HG03025 (cell line): ENCODE measurements at regions not wholly inside any gene's neighbourhood (a gene's known extent, or its start where the extent isn't known, plus 50 kb on each side); places are given as distances from the start of the nearest gene placed in this dataset.

Experiments
- ATAC-seq: cut with Tn5 transposase; IDR thresholded peaks from one replicate; pipeline ENCODE4 v1.9.1; 2021; ENCODE audit warnings: mild to moderate bottlenecking, moderate library complexity; ENCODE audit not compliant: unreplicated experiment, low FRiP score

DNA sequence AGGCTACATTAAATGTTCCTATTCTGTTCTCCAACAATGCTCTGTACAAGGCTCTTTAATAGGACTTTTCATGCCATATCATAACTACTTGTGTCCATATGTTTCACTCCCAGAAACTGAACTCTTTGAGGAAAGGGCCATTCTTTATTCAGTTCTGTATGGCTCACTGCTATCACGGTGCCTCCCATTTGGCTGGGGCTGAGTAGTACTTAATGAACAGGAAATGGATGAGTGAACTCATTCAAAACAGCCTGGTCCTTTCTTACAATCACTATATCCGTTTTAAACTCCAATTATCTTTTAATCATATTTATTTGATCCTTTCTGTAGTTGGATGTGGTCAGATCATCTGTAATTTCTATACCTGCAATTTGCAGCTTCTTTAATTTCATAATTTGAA, 410.6 kb downstream of the TBC1D4 start:
- ATAC-seq: no peak

DNA sequence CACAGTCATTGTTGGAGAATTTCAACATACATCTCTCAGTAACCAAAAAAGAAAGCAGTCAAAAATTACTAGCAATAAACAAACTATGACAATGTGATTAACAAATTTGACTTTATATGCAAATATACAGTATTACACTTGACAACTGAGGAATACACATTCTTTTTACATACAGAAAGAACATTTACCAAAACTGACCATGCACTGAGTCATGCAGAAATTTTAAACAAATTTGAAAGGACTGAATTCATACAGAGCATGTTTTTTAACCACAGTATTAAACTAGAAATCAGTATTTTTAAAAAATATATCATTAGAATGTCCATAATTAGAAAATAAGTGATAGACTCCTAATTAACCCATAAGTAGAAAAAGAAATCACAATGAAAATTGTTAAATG, 420.1 kb downstream of the TBC1D4 start:
- no peak for ATAC-seq

DNA sequence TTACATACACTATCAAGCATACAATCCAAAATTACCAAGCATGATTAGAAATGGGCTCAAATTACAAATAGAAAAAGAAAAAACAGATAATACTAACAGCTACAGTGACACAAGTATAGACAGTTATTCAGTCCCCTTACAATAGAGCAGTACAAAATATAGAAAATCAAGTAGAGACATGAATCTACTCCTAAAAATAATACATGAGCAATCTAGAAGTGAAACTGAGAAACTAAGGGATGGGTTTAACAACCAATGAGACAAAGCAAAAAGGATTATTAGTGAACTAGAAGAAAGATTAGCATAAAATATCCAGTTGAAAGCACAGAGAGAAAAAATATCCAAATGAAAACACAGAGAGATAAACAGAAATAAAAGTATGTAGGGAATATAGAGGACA, 426.7 kb downstream of the TBC1D4 start:
- no peak for ATAC-seq

DNA sequence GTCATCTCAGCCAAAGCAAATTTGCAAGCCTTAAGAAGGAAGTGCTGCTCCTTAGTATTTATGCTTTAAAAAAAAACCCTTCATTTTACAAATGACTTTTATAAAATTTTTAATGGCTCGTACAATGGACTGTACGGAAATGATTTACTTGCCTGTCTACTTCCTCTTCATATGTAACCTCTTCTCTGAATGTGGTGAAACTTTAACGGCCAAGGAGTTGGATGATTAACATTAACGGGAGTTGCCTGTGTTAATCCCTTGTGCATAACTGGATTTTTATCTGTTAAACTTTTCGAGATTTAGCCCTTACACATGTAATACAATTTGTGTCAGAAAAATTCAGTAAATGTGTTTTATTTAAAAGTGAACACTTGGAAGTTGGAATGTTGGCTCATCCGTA, 429.4 kb downstream of the TBC1D4 start:
- ATAC-seq: no peak

DNA sequence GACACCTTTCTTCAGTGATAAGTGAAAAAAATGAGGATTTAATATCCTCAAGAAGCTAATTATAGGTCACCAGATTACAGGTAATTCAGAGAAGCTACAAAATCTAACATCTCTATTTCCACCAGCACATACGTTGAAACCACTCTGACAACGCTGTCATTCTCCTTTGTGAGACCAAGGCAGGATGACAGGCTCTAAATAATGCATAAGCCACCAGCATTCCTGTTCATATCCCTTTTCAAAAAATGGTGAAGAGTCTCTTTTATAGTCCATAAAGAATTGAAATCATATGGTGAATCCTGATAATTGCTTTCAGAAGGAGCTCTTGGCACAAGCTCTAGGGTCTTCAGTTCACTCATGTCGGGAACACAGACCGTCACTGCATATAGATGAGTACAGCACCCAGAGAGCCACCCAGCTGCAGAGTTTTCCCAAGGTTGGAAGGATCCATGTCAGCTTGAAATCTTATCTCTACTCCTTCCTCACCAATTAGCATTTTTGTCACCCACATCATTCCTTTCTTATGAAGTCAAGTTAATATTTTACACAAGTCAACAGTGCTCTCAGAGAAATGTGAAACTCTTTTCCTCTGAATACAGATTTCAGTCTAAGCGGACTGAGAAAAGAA, 431.4 kb downstream of the TBC1D4 start:
- ATAC-seq: no peak

DNA sequence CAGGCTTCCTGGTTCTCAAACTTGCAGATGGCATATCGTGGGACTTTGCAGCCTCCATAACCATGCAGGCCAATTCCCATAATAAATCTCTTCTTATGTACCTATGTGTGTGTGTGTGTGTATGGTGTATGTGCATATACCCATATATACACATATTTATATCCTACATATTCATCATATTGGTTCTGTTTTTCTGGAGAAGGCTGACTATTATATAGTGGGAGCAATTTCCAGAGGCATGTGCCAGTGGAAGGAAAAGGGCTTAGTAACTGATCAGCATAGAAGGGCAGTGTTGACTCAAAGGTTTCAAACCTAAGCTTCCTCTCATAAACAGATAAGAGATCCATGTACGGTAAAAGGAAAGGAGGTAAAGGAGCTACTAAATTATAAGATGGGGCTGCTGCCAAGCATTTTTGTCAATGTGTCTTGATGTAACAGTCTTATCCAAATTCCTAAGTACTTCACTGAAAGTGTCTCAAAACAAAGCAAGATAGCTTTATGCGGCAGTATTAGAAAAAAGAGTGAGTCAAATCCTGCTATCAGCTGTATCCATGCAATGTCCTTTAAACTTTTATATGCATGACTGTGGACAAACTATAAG, 432.1 kb downstream of the TBC1D4 start:
- ATAC-seq: no peak

DNA sequence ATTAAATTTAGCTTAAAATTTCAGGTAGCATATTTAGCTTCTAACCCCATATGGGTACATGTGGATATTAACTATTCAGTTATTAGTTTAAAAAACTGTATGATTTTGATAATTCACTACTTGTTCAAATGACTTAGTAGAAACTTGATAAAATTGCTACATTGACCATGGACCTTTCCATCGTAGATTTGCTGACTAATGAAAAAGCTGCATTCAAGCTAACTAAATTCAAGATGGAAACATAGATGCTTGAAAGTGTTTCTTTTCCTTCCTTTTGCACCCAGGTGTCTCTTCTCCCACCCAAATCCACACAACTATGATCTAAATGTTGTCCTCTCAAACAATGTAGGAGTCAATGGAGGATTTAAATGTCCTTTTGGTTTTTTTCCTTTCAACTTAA, 439.2 kb downstream of the TBC1D4 start:
- ATAC-seq: no peak

DNA sequence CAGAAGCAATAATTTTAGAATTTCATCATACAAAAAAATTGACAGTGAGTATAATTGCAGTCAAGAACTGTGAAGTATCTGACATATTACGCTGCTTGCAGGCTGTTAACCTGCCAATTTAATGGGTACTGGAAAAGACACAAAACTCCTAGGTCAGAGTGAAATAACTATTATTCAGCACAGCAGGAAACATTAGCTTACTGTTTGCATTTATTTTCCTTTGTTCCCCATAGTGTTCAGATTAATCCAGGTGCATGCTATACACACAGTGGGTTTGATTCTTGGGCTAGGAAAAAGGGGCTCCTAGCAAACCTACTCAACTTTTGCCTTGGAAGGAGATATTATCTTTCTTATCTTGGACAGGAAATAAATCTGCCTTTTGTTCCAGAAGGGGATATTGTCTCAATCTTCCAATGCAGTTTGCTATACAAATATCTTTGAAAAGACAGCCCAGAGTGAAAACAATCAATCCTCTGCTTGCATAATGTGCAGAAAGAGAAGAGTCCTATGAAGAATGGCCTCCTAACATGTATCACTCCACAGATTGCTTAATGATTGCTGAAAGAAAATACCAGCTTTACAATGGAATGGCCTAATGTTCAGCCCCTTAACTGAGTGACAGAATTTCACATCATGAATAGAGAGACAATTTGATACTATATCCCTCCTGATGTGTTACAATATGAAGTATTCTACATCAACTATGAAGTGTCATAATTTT, 443.4 kb downstream of the TBC1D4 start:
- no peak for ATAC-seq

DNA sequence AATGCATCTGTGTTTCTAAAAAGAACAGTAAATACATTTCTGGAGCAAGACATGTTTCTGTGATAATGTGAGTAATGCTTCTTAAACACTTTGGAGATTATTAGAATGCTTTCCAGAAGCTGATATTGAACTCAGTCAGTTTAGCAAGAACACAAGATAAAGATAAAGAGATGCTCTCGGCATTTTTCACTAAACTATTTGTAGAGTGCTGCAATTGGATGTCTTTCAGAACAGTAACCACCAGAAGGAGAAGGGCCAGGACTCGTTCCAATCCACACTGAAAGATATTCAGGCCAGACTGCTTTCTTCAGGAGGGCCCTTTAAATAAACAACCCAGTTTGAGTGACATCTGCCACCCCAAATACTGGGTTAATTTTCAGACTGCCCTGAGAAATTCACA, 456.0 kb downstream of the TBC1D4 start:
- no peak for ATAC-seq

DNA sequence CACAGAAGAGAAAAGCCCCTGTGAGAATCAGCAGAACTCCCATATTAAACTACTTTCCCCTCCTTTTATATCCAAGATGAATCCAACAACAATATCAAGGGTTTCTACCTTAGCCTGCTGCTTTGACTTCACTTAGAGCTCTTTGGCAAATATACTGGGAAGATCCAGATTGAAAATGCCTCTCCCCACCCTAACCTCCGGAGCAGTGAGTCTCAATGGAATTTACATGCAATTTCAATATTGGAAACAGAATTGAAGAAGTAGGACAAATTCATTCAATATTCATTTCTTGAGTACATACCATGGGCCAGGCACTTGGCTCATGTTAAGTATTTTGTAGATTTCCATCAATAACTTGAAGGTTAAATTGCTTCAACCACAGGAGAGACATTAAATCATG, 457.4 kb downstream of the TBC1D4 start:
- ATAC-seq: no peak

DNA sequence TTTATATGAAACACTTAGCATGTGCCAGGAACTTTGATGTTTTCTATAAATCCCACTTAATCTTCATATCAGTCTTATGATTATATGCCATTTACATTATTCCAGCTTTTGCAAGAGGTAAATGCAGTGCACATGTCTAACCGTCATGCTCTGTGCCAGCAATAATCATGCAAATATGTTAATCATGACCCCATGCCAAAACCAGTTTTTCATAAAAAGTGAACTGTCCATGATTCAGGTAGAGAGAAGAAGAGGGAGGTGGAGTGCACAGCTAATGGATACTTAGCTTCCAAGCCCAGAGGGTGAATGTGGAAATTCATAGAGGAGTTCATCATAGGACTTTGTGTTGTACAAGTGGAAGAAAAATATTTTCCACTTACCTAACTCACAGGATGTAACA, 458.4 kb downstream of the TBC1D4 start:
- ATAC-seq: no peak

DNA sequence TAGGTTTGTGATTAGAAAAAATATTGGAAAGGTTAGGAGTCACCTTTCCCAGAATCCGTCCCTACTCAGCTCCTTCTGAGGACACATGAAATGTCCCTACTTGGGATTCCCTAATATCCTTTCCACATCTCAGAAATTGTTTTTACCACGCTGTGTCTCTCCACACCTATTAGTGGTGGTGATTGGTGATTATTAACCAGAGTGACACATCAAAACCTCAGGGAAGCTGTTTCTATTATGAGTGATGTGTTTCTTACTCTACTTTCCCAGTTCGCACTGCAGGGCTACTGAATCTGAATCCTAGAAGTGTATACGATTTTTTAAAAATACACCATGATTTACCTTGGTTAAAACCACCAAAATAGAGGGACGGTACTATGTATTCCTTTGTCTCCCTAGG, 460.8 kb downstream of the TBC1D4 start:
- ATAC-seq: no peak

DNA sequence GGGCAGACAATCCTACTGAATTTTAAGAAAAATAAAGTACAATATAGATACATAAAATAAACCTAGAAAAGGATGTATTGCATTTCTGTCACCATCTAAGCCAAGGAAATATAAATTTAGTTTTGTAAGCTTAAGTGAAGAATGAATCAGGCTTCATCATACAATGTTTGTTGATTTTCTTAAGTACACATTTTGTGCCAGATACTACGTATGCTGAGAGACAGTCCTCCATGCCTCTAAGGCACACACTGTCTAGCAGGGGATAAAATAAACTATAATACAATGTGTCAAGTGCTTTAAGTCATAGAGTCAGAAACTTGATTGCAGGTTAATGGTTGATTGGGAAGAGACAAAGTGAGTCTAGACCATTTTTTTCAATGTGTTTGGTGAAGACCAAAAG, 465.7 kb downstream of the TBC1D4 start:
- no peak for ATAC-seq

DNA sequence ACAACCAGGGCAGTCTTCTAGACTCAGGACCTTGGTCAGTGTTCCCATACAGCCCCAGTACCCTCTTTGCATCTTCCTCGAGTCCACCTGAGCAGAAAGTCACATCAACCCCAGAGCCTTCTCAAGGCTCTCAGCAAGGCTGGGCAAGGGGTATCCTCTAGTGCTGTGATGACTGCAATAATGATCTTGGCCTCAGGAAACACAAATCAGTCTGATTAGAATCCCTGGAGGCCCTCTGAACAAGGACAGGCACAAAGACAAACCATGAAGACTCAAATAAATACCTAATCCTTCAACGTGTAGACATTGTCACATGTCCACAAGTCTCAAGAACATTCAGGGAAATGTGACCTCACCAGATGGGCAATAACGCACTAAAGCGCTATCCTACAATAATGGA, 468.2 kb downstream of the TBC1D4 start:
- no peak for ATAC-seq

DNA sequence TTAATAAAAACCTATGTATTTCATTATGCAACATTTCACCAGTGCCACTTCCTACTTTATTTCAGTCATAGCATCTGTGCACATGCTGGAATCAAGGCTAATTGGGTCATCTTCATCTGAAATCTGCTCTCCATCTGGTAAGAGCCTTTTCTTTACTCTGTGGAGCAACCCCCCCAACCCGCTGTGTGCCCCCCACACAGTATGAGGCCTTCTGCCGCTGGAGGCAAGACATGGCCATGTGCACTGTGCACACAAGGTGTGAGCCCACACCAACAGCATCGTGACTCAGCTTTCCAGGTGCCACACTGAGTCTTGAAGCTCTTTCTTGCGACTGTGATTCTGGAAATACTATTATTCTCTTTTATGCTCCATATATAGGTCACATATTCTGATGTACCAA, 471.0 kb downstream of the TBC1D4 start:
- ATAC-seq: no peak

DNA sequence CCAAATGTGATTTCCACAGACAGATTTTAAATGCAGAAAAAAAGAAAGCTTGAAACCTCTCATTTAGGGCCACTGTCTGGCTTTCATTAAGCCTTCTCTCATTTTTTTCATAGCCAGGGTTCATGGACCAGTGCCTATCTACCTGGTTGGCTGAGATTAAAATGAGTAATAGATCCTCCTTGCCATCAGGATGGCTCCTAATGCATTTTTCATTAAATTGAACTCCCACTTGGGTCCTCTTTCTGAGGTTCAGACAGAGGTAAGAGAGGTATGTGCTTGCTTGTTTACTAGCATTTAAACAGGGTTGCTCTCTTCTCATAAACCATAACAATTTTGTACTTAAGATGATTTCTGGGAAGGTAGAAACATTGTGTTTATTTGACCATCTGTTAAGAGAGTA, 473.0 kb downstream of the TBC1D4 start:
- no peak for ATAC-seq

DNA sequence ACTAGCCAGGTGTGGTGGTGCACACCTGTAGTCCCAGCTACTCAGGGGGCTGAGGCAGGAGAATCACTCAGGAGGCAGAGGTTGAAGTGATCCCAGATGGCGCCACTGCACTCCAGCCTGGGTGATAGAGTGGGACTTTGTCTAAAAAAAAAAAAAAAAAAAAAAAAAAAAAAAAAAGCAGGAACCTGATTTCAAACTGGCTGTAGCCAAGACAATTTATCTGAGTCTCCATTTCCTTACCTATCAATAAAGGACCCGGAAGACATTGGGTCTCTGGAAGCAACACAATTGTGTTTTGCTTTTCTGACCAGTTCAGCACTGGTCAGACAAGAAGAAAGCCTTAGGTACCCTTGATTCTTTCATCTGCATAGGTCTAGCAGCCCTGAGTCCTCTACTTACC, 491.0 kb downstream of the TBC1D4 start:
- ATAC-seq: no peak

DNA sequence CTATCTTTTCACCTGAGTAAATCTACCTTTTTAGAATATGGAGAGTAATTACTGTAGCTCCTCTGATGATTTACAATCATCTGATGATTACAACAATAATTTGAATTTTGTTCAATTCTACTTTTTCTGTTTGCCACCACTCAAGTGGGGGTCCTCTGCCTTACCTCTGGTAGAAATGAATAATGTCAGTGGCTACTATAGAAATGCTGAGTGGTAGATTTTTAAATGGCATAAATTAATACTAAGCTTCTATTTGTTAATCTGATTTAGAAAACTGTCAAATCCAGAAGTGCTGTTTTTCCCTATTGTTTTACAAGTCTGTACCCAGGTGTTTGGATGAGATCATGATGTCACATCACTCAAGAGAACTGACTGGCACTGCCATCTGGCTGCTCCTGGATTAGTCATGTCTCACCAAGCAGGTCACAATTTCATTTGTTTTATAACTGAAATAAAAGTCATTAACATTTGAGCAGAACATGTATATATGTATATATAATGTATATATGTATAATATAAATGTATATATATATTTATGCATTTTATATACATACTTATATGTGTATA, 494.8 kb downstream of the TBC1D4 start:
- ATAC-seq: no peak

DNA sequence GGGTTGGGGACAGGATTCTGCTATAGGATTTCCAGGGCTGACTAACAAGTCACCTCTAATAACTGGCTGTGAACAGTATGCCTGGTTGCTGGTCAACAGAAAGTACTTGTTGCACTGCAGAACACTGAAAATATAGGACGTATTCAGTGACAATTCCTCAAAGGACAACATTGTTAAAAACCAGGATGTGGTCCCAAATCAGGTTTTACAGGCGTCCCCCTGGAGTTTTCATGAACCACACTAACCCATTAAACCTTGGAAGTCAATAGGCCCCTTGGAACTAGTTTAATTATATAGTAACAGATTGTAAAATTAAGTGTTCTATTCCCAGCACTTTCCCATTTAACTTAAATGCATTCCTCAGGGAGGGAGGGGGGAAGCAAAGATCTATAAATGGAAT, 495.4 kb downstream of the TBC1D4 start:
- ATAC-seq: no peak

DNA sequence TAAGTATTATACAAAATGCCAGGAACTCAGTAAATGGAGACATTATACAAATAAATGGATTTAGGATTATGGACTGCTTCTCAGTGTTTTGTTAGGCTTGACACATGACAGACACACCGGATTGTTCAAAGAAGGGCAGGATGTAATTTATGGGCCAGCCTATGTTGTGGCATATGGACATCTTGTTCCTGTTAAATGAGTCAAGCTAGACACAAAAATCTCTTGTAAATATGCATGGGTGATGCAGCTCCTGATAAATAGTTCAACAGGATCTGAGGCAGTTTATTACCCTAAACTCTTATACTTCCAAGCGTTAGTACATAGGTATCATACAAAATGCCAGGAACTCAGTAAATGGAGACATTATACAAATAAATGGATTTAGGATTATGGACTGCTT, 502.3 kb downstream of the TBC1D4 start:
- ATAC-seq: no peak

DNA sequence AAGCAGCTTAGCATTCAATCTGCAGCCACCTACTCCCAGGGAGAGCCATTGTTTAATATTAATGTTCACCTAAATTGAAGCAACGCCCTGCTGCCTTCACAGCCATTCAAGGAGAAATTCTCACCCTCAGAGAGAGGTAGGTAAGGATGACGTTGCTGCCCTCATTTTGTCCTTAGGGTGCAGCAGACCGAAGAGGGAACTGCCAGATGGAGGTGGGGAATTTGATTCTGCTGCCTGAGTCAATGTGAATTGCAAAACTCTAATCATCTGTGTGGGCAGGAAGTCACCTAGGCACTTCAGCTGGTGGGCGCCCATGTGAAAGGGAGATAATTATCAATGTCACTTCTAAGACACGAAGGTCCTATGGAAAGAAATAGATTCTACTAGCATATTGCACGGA, 503.4 kb downstream of the TBC1D4 start:
- no peak for ATAC-seq

DNA sequence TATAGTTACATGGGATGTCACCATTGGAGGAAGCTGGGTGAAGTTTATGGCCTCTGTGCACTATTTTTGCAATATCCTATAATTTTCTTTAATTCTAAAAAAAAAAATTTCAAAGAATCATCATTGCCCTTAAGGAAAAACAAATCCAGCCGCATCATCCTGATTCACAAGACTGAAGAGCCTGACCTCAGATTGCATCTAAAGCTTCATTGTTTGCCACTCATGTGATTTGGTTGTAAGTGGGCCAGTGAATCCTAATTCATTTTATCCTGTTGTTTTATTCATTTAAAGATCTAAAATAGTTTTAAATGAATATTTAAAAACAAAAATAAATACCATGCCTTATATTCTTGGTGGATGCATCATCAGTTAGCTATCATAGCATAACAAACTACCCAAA, 504.5 kb downstream of the TBC1D4 start:
- no peak for ATAC-seq
